DOHH2 (cell line): ENCODE measurements at regions not wholly inside any gene's neighbourhood (a gene's known extent, or its start where the extent isn't known, plus 50 kb on each side); places are given as distances from the start of the nearest gene placed in this dataset.

ENCODE experiments used
- CTCF ChIP-seq: fragments of 200-600 bp; sonication (generic); IDR thresholded peaks from one replicate; pipeline ENCODE4 v1.5.1; 2014; ENCODE audit warnings: antibody characterized with exemption, mild to moderate bottlenecking, low read depth, low read length; ENCODE audit not compliant: poor library complexity, severe bottlenecking
- EZH2phosphoT487 ChIP-seq: fragments of 200-600 bp; sonication (generic); IDR thresholded peaks from 2 replicates; pipeline ENCODE4 v1.6.1; 2017; ENCODE audit warnings: borderline replicate concordance, mild to moderate bottlenecking, antibody characterized with exemption, low read length, moderate library complexity, mixed read lengths

GRCh38 chr3:176399193-176399592, 798.1 kb downstream of the TBL1XR1 start:
- TF ChIP-seq CTCF (no peak), EZH2phosphoT487 (no peak)
